Ovary (tissue), 7 donors: ENCODE measurements at regions not wholly inside any gene's neighbourhood (a gene's known extent, or its start where the extent isn't known, plus 50 kb on each side); places are given as distances from the start of the nearest gene placed in this dataset.

ENCODE experiments used
- DNase-seq, 5 donors: peaks; one replicate each; pipeline ENCODE4 v3.0.0-alpha.2; 2019 to 2020
- H3K27ac ChIP-seq, 2 donors: fragments of 200-600 bp; one replicate each; pipeline versions ENCODE4 v1.5.1 to v1.8.0; 2019 to 2022
- H3K27me3 ChIP-seq: fragments of 200-600 bp; one replicate; pipeline ENCODE4 v1.8.0; 2022
- H3K36me3 ChIP-seq: fragments of 200-600 bp; sonication (generic); one replicate; pipeline ENCODE4 v1.5.1; 2019
- H3K4me1 ChIP-seq: one replicate; pipeline ENCODE4 v1.8.1; 2013; ENCODE audit warnings: mild to moderate bottlenecking, moderate library complexity; ENCODE audit not compliant: insufficient read depth
- H3K4me3 ChIP-seq: fragments of 200-600 bp; sonication (generic); one replicate; pipeline ENCODE4 v1.5.1; 2017
- H3K9me3 ChIP-seq, 2 donors: fragments of 200-600 bp in 1 of 2; sonication (generic) in 1 of 2; one replicate each; pipeline versions ENCODE4 v1.5.1 to v1.8.1; 2013 to 2019; ENCODE audit warnings: mild to moderate bottlenecking in 1 of 2, moderate library complexity in 1 of 2
- EP300 ChIP-seq: sonication (generic); formaldehyde crosslinking; IDR thresholded peaks from one replicate; pipeline ENCODE4 v1.6.1; 2017; ENCODE audit warnings: antibody characterized with exemption
- POLR2A ChIP-seq: fragments of 450-650 bp; IDR thresholded peaks from one replicate; pipeline ENCODE4 v1.6.1; 2017; ENCODE audit warnings: antibody characterized with exemption, mild to moderate bottlenecking, moderate library complexity
- WGBS, 3 donors: extraction: QIAGEN DNeasy Blood & Tissue Kit in 1 of 3; methylation state at CpG; one replicate each; pipeline versions ENCODE4 v1.1.5 to v1.1.7; 2013 to 2017; 5-methylcytosine and 5-hydroxymethylcytosine counted together
- intact Hi-C, 4 donors: fragments of 100-400 bp; cut with DNase I; formaldehyde crosslinking; loops; one replicate each; pipeline versions ENCODE4 v1.11.0 to v1.15.1; 2022 to 2023
- TF ChIP-seq, protein P1 (sequence below), 3 donors: fragments of 450-650 bp in 2 of 3; fragments of 200-600 bp in 1 of 3; IDR thresholded peaks; one replicate each; pipeline versions ENCODE4 v1.5.1 to v1.8.0; 2016 to 2022; ENCODE audit warnings: antibody characterized with exemption in 3 of 3, mild to moderate bottlenecking in 1 of 3
- donor health status: DM: no; HTN: no; CAD: no; lungs with moderate emphysema.
- donor health status: DM: no; HTN: no; CAD: no.
- donor health status: Bipolar disorder and iron deficiency.
- donor health status: DM: no; HTN: no; CAD: no.
- donor health status: DM: yes; HTN: yes; CAD: no.

GRCh38 chrX:63434206-63434605 is 83.1 kb upstream of the SPIN4 start:
- WGBS, 3 donors, result 88 to 94% (median 90%) methylated on average over 10 of the region's 10 CpGs
- TF ChIP-seq EP300 (no peak), POLR2A (no peak)
- TF ChIP-seq, protein P1, sequence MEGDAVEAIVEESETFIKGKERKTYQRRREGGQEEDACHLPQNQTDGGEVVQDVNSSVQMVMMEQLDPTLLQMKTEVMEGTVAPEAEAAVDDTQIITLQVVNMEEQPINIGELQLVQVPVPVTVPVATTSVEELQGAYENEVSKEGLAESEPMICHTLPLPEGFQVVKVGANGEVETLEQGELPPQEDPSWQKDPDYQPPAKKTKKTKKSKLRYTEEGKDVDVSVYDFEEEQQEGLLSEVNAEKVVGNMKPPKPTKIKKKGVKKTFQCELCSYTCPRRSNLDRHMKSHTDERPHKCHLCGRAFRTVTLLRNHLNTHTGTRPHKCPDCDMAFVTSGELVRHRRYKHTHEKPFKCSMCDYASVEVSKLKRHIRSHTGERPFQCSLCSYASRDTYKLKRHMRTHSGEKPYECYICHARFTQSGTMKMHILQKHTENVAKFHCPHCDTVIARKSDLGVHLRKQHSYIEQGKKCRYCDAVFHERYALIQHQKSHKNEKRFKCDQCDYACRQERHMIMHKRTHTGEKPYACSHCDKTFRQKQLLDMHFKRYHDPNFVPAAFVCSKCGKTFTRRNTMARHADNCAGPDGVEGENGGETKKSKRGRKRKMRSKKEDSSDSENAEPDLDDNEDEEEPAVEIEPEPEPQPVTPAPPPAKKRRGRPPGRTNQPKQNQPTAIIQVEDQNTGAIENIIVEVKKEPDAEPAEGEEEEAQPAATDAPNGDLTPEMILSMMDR (IDR thresholded peaks at IDR 0.05), result no peak

DNA sequence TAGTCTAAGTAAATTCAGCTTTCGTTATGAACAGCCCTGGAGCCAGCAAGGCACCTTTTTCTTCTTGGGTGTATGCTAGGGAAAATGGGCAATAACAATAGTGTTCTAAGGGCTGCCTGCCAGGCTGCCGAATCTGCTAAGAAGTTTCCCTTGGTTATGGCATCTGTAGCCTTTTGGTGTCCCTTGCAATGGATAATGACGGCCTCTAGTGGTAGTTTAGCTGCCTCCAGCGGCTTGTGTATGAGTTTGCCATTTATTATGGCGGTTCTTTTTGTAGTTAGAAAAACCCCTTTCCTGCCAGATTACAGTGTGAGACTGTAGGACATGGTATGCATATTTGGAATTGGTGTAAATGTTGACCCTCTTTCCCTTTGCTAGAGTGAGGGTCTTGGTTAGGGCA is 78.9 kb upstream of the SPIN4 start:
- Histone ChIP-seq H3K27ac (no peak overlapping the region), H3K4me3 (no peak overlapping the region), H3K4me1 (no peaks in the 10 kb centered on the region), H3K9me3 (no peaks in the 10 kb centered on the region), H3K36me3 (no peaks in the 10 kb centered on the region), H3K27me3 (no peaks in the 10 kb centered on the region)
- intact Hi-C loops, result no loop called here
- no peak for DNase-seq
- TF ChIP-seq EP300 (no peak), POLR2A (no peak)
- TF ChIP-seq, protein P1 (IDR thresholded peaks at IDR 0.05), result no peak
- WGBS, 3 donors, result 53 to 72% (median 65%) methylated on average over 5 of the region's 5 CpGs

More at GRCh38 chrX:63434206-63434605, 83.1 kb upstream of the SPIN4 start:
- no peaks in the 10 kb centered on the region for H3K9me3 ChIP-seq
- no peak overlapping the region for H3K4me3 ChIP-seq
- H3K4me1 ChIP-seq, result no peaks in the 10 kb centered on the region
- no peaks in the 10 kb centered on the region for H3K36me3 ChIP-seq
- H3K27ac ChIP-seq, result no peak overlapping the region
- H3K27me3 ChIP-seq, result no peaks in the 10 kb centered on the region
- DNase-seq, result no peak
- intact Hi-C loops, result no loop called here

DNA sequence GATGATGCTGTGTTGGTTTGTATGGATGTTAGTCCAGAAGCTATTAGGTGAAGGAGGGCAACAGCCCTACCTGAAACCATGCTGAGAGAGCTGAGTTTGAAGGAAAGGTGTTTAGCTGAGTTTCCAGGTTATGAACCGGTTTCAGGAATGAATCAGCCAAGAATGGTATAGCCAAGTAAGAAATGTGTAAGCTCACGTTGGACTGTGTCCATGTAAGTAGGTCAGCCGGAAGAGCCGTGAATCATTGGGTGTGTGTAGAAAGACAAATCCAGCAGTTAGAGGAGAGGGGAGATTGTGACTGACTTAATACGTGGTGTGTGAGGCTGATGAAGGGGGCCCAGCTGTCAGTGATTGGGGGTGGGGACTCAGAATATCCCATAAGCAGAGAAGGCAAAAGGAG is 77.2 kb upstream of the SPIN4 start:
- Histone ChIP-seq H3K9me3 (no peaks in the 10 kb centered on the region), H3K4me3 (no peak overlapping the region), H3K36me3 (no peaks in the 10 kb centered on the region), H3K27me3 (no peaks in the 10 kb centered on the region), H3K4me1 (no peaks in the 10 kb centered on the region), H3K27ac (no peak overlapping the region)
- intact Hi-C loops, result no loop called here
- TF ChIP-seq EP300 (no peak), POLR2A (no peak)
- TF ChIP-seq, protein P1 (IDR thresholded peaks at IDR 0.05), result no peak
- DNase-seq, result no peak
- WGBS, 3 donors, result 79 to 85% (median 80%) methylated on average over 5 of the region's 5 CpGs

DNA sequence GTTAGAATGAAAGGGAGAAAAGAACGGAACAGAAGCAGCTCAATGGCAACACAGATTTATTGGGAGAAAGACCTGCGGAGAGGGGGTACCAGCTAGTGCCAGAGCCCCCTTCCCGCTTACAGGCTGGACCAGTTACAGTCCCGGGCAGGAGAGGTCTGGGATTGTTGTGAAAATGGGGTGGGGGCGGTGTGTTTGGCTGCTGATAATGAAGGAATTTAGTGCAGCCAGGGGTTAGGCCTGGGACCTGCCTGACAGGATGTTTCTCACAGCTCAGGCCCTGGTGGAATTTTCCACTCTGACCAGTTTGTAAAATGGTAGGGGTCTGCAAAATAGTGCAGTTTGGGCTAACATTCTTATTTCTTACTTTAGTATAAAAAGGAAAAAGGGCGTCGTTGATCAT is 75.4 kb upstream of the SPIN4 start:
- Histone ChIP-seq H3K4me3 (no peak overlapping the region), H3K27me3 (no peaks in the 10 kb centered on the region), H3K4me1 (no peaks in the 10 kb centered on the region), H3K27ac (no peak overlapping the region), H3K9me3 (no peaks in the 10 kb centered on the region), H3K36me3 (no peaks in the 10 kb centered on the region)
- WGBS, 3 donors, result 71 to 80% (median 76%) methylated on average over 7 of the region's 7 CpGs
- no peak for DNase-seq
- TF ChIP-seq, protein P1 (IDR thresholded peaks at IDR 0.05), result no peak
- no peak for TF ChIP-seq POLR2A
- no peak for TF ChIP-seq EP300
- intact Hi-C loops, result no loop called here

DNA sequence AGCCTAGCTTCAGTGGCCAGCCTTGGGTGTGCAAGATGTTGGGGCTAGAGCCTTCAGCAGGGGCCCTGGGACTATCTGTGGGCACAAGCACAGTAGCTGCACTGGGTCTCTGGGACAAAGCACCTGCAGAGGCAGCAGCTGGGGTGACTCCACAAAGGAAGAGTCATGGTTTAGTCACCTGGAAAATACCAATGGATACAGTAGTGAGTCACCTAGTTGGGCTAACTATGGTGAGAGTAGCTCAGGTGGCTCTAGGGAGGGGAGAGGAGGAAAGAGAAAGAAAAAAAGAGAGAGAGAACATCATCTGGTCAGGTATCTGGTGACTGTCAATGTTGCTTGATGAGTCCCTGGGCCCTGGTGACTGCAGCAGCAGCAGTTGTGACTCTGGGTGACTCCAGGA is 72.9 kb upstream of the SPIN4 start:
- intact Hi-C loops, result no loop called here
- H3K36me3 ChIP-seq, result no peaks in the 10 kb centered on the region
- DNase-seq, result no peak
- no peaks in the 10 kb centered on the region for H3K9me3 ChIP-seq
- TF ChIP-seq POLR2A, result no peak
- no peak for TF ChIP-seq EP300
- TF ChIP-seq, protein P1 (IDR thresholded peaks at IDR 0.05), result no peak
- no peaks in the 10 kb centered on the region for H3K4me1 ChIP-seq
- H3K27ac ChIP-seq, result no peak overlapping the region
- H3K27me3 ChIP-seq, result no peaks in the 10 kb centered on the region
- no peak overlapping the region for H3K4me3 ChIP-seq
